Testis (tissue), 2 donors: ENCODE measurements at regions not wholly inside any gene's neighbourhood (a gene's known extent, or its start where the extent isn't known, plus 50 kb on each side); places are given as distances from the start of the nearest gene placed in this dataset.

Experiments used
- CTCF ChIP-seq, 3 experiments: fragments of 450-650 bp in 2 of 3; fragments of 200-600 bp in 1 of 3; sonication (generic) in 1 of 3; IDR thresholded peaks; one replicate each; pipeline ENCODE4 v1.5.1; 2016 to 2019; ENCODE audit warnings: antibody characterized with exemption in 3 of 3, mild to moderate bottlenecking in 2 of 3, moderate library complexity in 1 of 3
- POLR2A ChIP-seq: fragments of 450-650 bp; IDR thresholded peaks from one replicate; pipeline ENCODE4 v1.6.1; 2017; ENCODE audit warnings: antibody characterized with exemption, mild to moderate bottlenecking, moderate library complexity

GRCh38 chr11:24246715-24247114, 250.1 kb upstream of the LUZP2 start:
- TF ChIP-seq CTCF (IDR thresholded peaks at IDR 0.05) (no peak), POLR2A (no peak)
